ENCODE measurements at regions not wholly inside any gene's neighbourhood (a gene's known extent, or its start where the extent isn't known, plus 50 kb on each side); places are given as distances from the start of the nearest gene placed in this dataset.

DNA sequence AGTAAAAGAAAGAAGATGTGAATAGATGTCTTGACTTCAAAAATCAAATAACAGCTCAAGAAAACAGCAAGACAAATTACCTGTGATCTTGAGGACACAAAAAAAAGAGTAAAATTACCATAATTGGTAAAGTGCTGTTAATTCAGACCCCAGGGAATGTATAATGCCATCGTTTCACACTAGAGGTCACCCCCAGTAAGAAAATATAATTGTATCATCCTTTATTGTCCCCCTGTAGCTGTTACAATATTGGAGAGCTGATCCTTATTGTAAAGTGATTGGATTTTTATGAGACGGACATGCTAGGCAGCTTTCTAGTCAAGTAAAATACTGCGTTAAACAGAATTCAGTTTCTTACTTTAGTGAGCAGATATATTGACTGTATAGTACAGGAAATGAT is 377.0 kb downstream of the TLE1 start:
- TF ChIP-seq, protein P1, sequence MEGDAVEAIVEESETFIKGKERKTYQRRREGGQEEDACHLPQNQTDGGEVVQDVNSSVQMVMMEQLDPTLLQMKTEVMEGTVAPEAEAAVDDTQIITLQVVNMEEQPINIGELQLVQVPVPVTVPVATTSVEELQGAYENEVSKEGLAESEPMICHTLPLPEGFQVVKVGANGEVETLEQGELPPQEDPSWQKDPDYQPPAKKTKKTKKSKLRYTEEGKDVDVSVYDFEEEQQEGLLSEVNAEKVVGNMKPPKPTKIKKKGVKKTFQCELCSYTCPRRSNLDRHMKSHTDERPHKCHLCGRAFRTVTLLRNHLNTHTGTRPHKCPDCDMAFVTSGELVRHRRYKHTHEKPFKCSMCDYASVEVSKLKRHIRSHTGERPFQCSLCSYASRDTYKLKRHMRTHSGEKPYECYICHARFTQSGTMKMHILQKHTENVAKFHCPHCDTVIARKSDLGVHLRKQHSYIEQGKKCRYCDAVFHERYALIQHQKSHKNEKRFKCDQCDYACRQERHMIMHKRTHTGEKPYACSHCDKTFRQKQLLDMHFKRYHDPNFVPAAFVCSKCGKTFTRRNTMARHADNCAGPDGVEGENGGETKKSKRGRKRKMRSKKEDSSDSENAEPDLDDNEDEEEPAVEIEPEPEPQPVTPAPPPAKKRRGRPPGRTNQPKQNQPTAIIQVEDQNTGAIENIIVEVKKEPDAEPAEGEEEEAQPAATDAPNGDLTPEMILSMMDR (conservative IDR thresholded peaks at IDR 0.05) = no peak
- no peak for TF ChIP-seq EZH2 (IDR thresholded peaks at IDR 0.05; ENCODE audit: low read depth)
